ENCODE measurements at regions not wholly inside any gene's neighbourhood (a gene's known extent, or its start where the extent isn't known, plus 50 kb on each side); places are given as distances from the start of the nearest gene placed in this dataset.

- TF ChIP-seq CTCF (IDR thresholded peaks at IDR 0.05; ENCODE audit: poor library complexity), result no peak
- TF ChIP-seq EZH2 (IDR thresholded peaks at IDR 0.05; ENCODE audit: borderline replicate concordance), result no peak
- no peak for TF ChIP-seq EZH2phosphoT487 (IDR thresholded peaks at IDR 0.05; ENCODE audit: low read depth, severe bottlenecking, unreplicated experiment)
These were observed 715.3 kb downstream of the NR2F2 start for GRCh38 chr15:97045666-97046421.
